HFFc6 (cell line): ENCODE measurements at regions not wholly inside any gene's neighbourhood (a gene's known extent, or its start where the extent isn't known, plus 50 kb on each side); places are given as distances from the start of the nearest gene placed in this dataset.

Source experiments
- DNase-seq: peaks from one replicate; pipeline ENCODE4 v3.0.0-alpha.2; 2018
- H3K27ac Mint-ChIP-seq: 2 replicates; pipeline ENCODE4 v1.8.0; 2020; ENCODE audit warnings: mild to moderate bottlenecking, mixed read lengths
- H3K27me3 Mint-ChIP-seq: 2 replicates; pipeline ENCODE4 v1.8.0; 2021; ENCODE audit warnings: mild to moderate bottlenecking, moderate library complexity, mixed read lengths; ENCODE audit not compliant: insufficient read depth
- H3K36me3 Mint-ChIP-seq: 2 replicates; pipeline ENCODE4 v1.8.0; 2021; ENCODE audit warnings: low read depth, mixed read lengths
- H3K4me1 Mint-ChIP-seq: 2 replicates; pipeline ENCODE4 v1.8.0; 2020; ENCODE audit warnings: low read depth, mixed read lengths
- H3K4me3 Mint-ChIP-seq: 2 replicates; pipeline ENCODE4 v1.8.0; 2020; ENCODE audit warnings: mild to moderate bottlenecking, moderate library complexity, mixed read lengths
- H3K9me3 Mint-ChIP-seq: 2 replicates; pipeline ENCODE4 v1.8.0; 2020; ENCODE audit warnings: mild to moderate bottlenecking, mixed read lengths
- CTCF ChIP-seq: fragments of 200-600 bp; sonication (generic); IDR thresholded peaks from 2 replicates; pipeline ENCODE4 v1.5.0; 2021; ENCODE audit warnings: antibody characterized with exemption, mild to moderate bottlenecking

GRCh38 chr6:170210651-170211403, 80.1 kb downstream of the DLL1 start:
- peaks cover 15% of the 10 kb centered on the region for H3K36me3 Mint-ChIP-seq
- no peak overlapping the region for H3K27ac Mint-ChIP-seq
- no peak overlapping the region for H3K4me3 Mint-ChIP-seq
- no peaks in the 10 kb centered on the region; the same call in 1 of the 2 replicates for H3K27me3 Mint-ChIP-seq
- TF ChIP-seq CTCF, result no peak
- H3K9me3 Mint-ChIP-seq, result peaks cover 59% of the 10 kb centered on the region
- H3K4me1 Mint-ChIP-seq, result no peaks in the 10 kb centered on the region
- DNase-seq, result no peak

GRCh38 chr6:170210026-170210390, 80.9 kb downstream of the DLL1 start:
- H3K27ac Mint-ChIP-seq, result no peak overlapping the region
- no peak for TF ChIP-seq CTCF
- H3K36me3 Mint-ChIP-seq, result peaks cover 15% of the 10 kb centered on the region
- no peaks in the 10 kb centered on the region for H3K4me1 Mint-ChIP-seq
- no peaks in the 10 kb centered on the region; the same call in 1 of the 2 replicates for H3K27me3 Mint-ChIP-seq
- H3K4me3 Mint-ChIP-seq, result no peak overlapping the region
- peaks cover 61% of the 10 kb centered on the region for H3K9me3 Mint-ChIP-seq
- DNase-seq, result no peak

GRCh38 chr6:170209354-170210025, 81.4 kb downstream of the DLL1 start:
- H3K36me3 Mint-ChIP-seq, result peaks cover 15% of the 10 kb centered on the region

GRCh38 chr6:170208651-170209353, 82.1 kb downstream of the DLL1 start:
- Mint-ChIP-seq H3K4me1 (no peaks in the 10 kb centered on the region), H3K4me3 (no peak overlapping the region), H3K36me3 (peaks cover 15% of the 10 kb centered on the region), H3K27ac (no peak overlapping the region), H3K27me3 (no peaks in the 10 kb centered on the region; the same call in 1 of the 2 replicates), H3K9me3 (peaks cover 56% of the 10 kb centered on the region)
- DNase-seq, result no peak
- no peak for TF ChIP-seq CTCF

More at GRCh38 chr6:170209354-170210025, 81.4 kb downstream of the DLL1 start:
- no peaks in the 10 kb centered on the region for H3K4me1 Mint-ChIP-seq
- H3K27ac Mint-ChIP-seq, result no peak overlapping the region
- DNase-seq, result no peak
- no peak for TF ChIP-seq CTCF
- peaks cover 61% of the 10 kb centered on the region for H3K9me3 Mint-ChIP-seq
- no peak overlapping the region for H3K4me3 Mint-ChIP-seq
- H3K27me3 Mint-ChIP-seq, result no peaks in the 10 kb centered on the region; the same call in 1 of the 2 replicates

GRCh38 chr6:170208182-170208601, 82.7 kb downstream of the DLL1 start:
- TF ChIP-seq CTCF, result no peak
- Mint-ChIP-seq H3K36me3 (peaks cover 8% of the 10 kb centered on the region), H3K4me1 (no peaks in the 10 kb centered on the region), H3K27ac (no peak overlapping the region), H3K9me3 (peaks cover 51% of the 10 kb centered on the region), H3K4me3 (no peak overlapping the region), H3K27me3 (no peaks in the 10 kb centered on the region; the same call in 1 of the 2 replicates)
- DNase-seq, result no peak
